ENCODE measurements at regions not wholly inside any gene's neighbourhood (a gene's known extent, or its start where the extent isn't known, plus 50 kb on each side); places are given as distances from the start of the nearest gene placed in this dataset.

- H3K4me2 ChIP-seq (ENCODE audit: low read depth, low read length, poor library complexity, severe bottlenecking), result no peak overlapping the region
- H3F3A ChIP-seq (ENCODE audit: low read depth), result no peaks in the 10 kb centered on the region
- H3K9ac ChIP-seq (ENCODE audit: low read depth, low read length, poor library complexity, severe bottlenecking), result no peak overlapping the region
- H2AFZ ChIP-seq (ENCODE audit: low read length), result no peak overlapping the region
- H3K4me1 ChIP-seq (ENCODE audit: insufficient read depth, low read length, poor library complexity, severe bottlenecking), result no peaks in the 10 kb centered on the region
- TF ChIP-seq EZH2phosphoT487 (IDR thresholded peaks at IDR 0.05; ENCODE audit: borderline replicate concordance) (no peak), CTCF (conservative IDR thresholded peaks at IDR 0.05; ENCODE audit: low read length) (no peak)
- H3K9me2 ChIP-seq (replicated peaks; ENCODE audit: low read depth, low read length), result no peaks in the 10 kb centered on the region
- no peaks in the 10 kb centered on the region for H3K36me3 ChIP-seq (ENCODE audit: insufficient read depth, low read length)
- no peaks in the 10 kb centered on the region for H3K27me3 ChIP-seq (ENCODE audit: insufficient read depth, low read length, poor library complexity, severe bottlenecking)
- no peaks in the 10 kb centered on the region for H3K9me3 ChIP-seq (ENCODE audit: insufficient read depth, low read depth, low read length)
- H3K4me3 ChIP-seq (ENCODE audit: low read length, poor library complexity, severe bottlenecking), result no peak overlapping the region
- H4K20me1 ChIP-seq (ENCODE audit: insufficient read depth, low read length, poor library complexity, severe bottlenecking), result no peaks in the 10 kb centered on the region
- no peaks in the 10 kb centered on the region for H3K79me2 ChIP-seq (ENCODE audit: insufficient read depth, low read length)
Measured at GRCh38 chr3:178369006-178369405, 167.2 kb upstream of the KCNMB2 start.

- Histone ChIP-seq H3K79me2 (ENCODE audit: insufficient read depth, low read length) (no peaks in the 10 kb centered on the region), H3K36me3 (ENCODE audit: insufficient read depth, low read length) (no peaks in the 10 kb centered on the region), H2AFZ (ENCODE audit: low read length) (no peak overlapping the region), H3K4me2 (ENCODE audit: low read depth, low read length, poor library complexity, severe bottlenecking) (no peak overlapping the region), H3K27me3 (ENCODE audit: insufficient read depth, low read length, poor library complexity, severe bottlenecking) (no peaks in the 10 kb centered on the region), H3K4me1 (ENCODE audit: insufficient read depth, low read length, poor library complexity, severe bottlenecking) (no peaks in the 10 kb centered on the region), H3K9me2 (replicated peaks; ENCODE audit: low read depth, low read length) (no peaks in the 10 kb centered on the region), H3K4me3 (ENCODE audit: low read length, poor library complexity, severe bottlenecking) (no peak overlapping the region), H4K20me1 (ENCODE audit: insufficient read depth, low read length, poor library complexity, severe bottlenecking) (no peaks in the 10 kb centered on the region), H3F3A (ENCODE audit: low read depth) (no peaks in the 10 kb centered on the region), H3K9me3 (ENCODE audit: insufficient read depth, low read depth, low read length) (no peaks in the 10 kb centered on the region), H3K9ac (ENCODE audit: low read depth, low read length, poor library complexity, severe bottlenecking) (no peak overlapping the region)
- no peak for TF ChIP-seq CTCF (conservative IDR thresholded peaks at IDR 0.05; ENCODE audit: low read length)
- TF ChIP-seq EZH2phosphoT487 (IDR thresholded peaks at IDR 0.05; ENCODE audit: borderline replicate concordance), result no peak
Measured at GRCh38 chr3:178369811-178370210, 166.4 kb upstream of the KCNMB2 start.

- no peak overlapping the region for H2AFZ ChIP-seq (ENCODE audit: low read length)
- H3F3A ChIP-seq (ENCODE audit: low read depth), result no peaks in the 10 kb centered on the region
- H3K4me2 ChIP-seq (ENCODE audit: low read depth, low read length, poor library complexity, severe bottlenecking), result no peak overlapping the region
- no peaks in the 10 kb centered on the region for H4K20me1 ChIP-seq (ENCODE audit: insufficient read depth, low read length, poor library complexity, severe bottlenecking)
- H3K79me2 ChIP-seq (ENCODE audit: insufficient read depth, low read length), result no peaks in the 10 kb centered on the region
- H3K4me1 ChIP-seq (ENCODE audit: insufficient read depth, low read length, poor library complexity, severe bottlenecking), result no peaks in the 10 kb centered on the region
- H3K27me3 ChIP-seq (ENCODE audit: insufficient read depth, low read length, poor library complexity, severe bottlenecking), result no peaks in the 10 kb centered on the region
- no peaks in the 10 kb centered on the region for H3K9me3 ChIP-seq (ENCODE audit: insufficient read depth, low read depth, low read length)
- H3K36me3 ChIP-seq (ENCODE audit: insufficient read depth, low read length), result no peaks in the 10 kb centered on the region
- no peak overlapping the region for H3K9ac ChIP-seq (ENCODE audit: low read depth, low read length, poor library complexity, severe bottlenecking)
- H3K4me3 ChIP-seq (ENCODE audit: low read length, poor library complexity, severe bottlenecking), result no peak overlapping the region
- no peaks in the 10 kb centered on the region for H3K9me2 ChIP-seq (replicated peaks; ENCODE audit: low read depth, low read length)
- TF ChIP-seq CTCF (conservative IDR thresholded peaks at IDR 0.05; ENCODE audit: low read length), result no peak
Measured at GRCh38 chr3:178370387-178370786, 165.8 kb upstream of the KCNMB2 start.

All from Loucy (cell line).